Stomach (tissue), 8 donors: ENCODE measurements at regions not wholly inside any gene's neighbourhood (a gene's known extent, or its start where the extent isn't known, plus 50 kb on each side); places are given as distances from the start of the nearest gene placed in this dataset.

ENCODE experiments used
- DNase-seq, 2 donors: peaks; one replicate each; pipeline versions ENCODE4 v3.0.0 to v3.0.0-alpha.2; 2013 to 2019
- H3K27ac ChIP-seq, 5 donors: fragments of 200-600 bp in 4 of 5; sonication (generic) in 4 of 5; one replicate each; pipeline ENCODE4 v1.5.1; 2013 to 2019; ENCODE audit warnings: mild to moderate bottlenecking in 1 of 5, moderate library complexity in 1 of 5
- H3K27me3 ChIP-seq, 3 donors: fragments of 200-600 bp; sonication (generic); one replicate each; pipeline ENCODE4 v1.5.1; 2017 to 2019; ENCODE audit warnings: mixed run types in 1 of 3
- H3K36me3 ChIP-seq, 4 donors: fragments of 200-600 bp; sonication (generic); 1 replicate in 3 of 4; 2 replicates in 1 of 4; pipeline ENCODE4 v1.5.1; 2016 to 2019
- H3K4me1 ChIP-seq, 4 donors: fragments of 200-600 bp; sonication (generic); one replicate each; pipeline ENCODE4 v1.5.1; 2016 to 2019
- H3K4me3 ChIP-seq, 4 donors: fragments of 200-600 bp; sonication (generic) in 3 of 4; one replicate each; pipeline ENCODE4 v1.5.1; 2016 to 2019; ENCODE audit warnings: mild to moderate bottlenecking in 1 of 4
- H3K9me3 ChIP-seq, 4 donors: fragments of 200-600 bp; sonication (generic); one replicate each; pipeline ENCODE4 v1.5.1; 2016 to 2019
- EP300 ChIP-seq: sonication (generic); formaldehyde crosslinking; IDR thresholded peaks from one replicate; pipeline ENCODE4 v1.6.1; 2017; ENCODE audit warnings: antibody characterized with exemption
- POLR2A ChIP-seq, 4 donors: fragments of 450-650 bp; IDR thresholded peaks; one replicate each; pipeline ENCODE4 v1.6.1; 2016; ENCODE audit warnings: antibody characterized with exemption in 4 of 4, control low read depth in 2 of 4, mild to moderate bottlenecking in 1 of 4, moderate library complexity in 1 of 4
- POLR2AphosphoS5 ChIP-seq, 3 donors: sonication (generic); formaldehyde crosslinking; IDR thresholded peaks; one replicate each; pipeline ENCODE4 v1.6.1; 2016; ENCODE audit warnings: antibody characterized with exemption in 3 of 3
- WGBS, 5 donors: extraction: QIAGEN DNeasy Blood & Tissue Kit in 3 of 5; methylation state at CpG; one replicate each; pipeline versions ENCODE4 v1.1.5 to v1.1.7; 2013 to 2018; 5-methylcytosine and 5-hydroxymethylcytosine counted together
- intact Hi-C: fragments of 100-400 bp; cut with DNase I; formaldehyde crosslinking; loops from one replicate; pipeline ENCODE4 v1.15.1; 2023; ENCODE audit warnings: low total_unique reads
- TF ChIP-seq, protein P1 (sequence below), 7 experiments: fragments of 450-650 bp in 4 of 7; fragments of 200-600 bp in 3 of 7; sonication (generic) in 3 of 7; IDR thresholded peaks; one replicate each; pipeline ENCODE4 v1.5.1; 2016 to 2019; ENCODE audit warnings: antibody characterized with exemption in 7 of 7, control low read depth in 2 of 7, mild to moderate bottlenecking in 1 of 7
- donor health status: healthy with polysubstance abuse.
- donor health status: Bipolar disorder and iron deficiency.
- donor health status: healthy.

DNA sequence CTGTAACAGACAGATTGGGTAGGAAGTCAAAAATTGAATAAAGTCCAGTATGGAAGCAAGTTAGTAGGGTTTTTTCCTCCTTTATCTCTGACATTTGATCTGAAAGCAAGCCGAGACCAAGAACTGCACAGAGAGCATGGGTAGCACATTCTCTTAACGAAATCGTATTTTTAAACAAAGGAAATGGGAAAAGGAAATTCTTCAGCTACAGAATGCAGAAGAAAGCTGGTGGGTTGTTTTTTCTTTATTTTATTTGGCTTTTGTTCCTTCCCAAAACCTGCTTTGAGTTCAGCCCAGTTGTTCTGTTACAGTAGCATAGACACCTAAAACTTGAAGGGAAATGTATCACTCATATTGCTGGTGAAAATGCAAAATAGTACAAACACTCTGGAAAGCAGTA lies 397.0 kb downstream of the GBE1 start:
- H3K4me3 ChIP-seq = no peak overlapping the region
- no peak for DNase-seq
- no peak overlapping the region for H3K27ac ChIP-seq
- no peaks in the 10 kb centered on the region for H3K4me1 ChIP-seq
- H3K9me3 ChIP-seq = peaks cover 0 to 14% (median 6%) of the 10 kb centered on the region in 4 donors
- WGBS, 5 donors = 27 to 72% (median 46%) methylated on average over 3 of the region's 3 CpGs
- H3K36me3 ChIP-seq = no peaks in the 10 kb centered on the region
- intact Hi-C loops = no loop called here
- no peaks in the 10 kb centered on the region for H3K27me3 ChIP-seq
- no peak for TF ChIP-seq POLR2AphosphoS5 (IDR thresholded peaks at IDR 0.05)
- TF ChIP-seq, protein P1, sequence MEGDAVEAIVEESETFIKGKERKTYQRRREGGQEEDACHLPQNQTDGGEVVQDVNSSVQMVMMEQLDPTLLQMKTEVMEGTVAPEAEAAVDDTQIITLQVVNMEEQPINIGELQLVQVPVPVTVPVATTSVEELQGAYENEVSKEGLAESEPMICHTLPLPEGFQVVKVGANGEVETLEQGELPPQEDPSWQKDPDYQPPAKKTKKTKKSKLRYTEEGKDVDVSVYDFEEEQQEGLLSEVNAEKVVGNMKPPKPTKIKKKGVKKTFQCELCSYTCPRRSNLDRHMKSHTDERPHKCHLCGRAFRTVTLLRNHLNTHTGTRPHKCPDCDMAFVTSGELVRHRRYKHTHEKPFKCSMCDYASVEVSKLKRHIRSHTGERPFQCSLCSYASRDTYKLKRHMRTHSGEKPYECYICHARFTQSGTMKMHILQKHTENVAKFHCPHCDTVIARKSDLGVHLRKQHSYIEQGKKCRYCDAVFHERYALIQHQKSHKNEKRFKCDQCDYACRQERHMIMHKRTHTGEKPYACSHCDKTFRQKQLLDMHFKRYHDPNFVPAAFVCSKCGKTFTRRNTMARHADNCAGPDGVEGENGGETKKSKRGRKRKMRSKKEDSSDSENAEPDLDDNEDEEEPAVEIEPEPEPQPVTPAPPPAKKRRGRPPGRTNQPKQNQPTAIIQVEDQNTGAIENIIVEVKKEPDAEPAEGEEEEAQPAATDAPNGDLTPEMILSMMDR (IDR thresholded peaks at IDR 0.05) = no peak

DNA sequence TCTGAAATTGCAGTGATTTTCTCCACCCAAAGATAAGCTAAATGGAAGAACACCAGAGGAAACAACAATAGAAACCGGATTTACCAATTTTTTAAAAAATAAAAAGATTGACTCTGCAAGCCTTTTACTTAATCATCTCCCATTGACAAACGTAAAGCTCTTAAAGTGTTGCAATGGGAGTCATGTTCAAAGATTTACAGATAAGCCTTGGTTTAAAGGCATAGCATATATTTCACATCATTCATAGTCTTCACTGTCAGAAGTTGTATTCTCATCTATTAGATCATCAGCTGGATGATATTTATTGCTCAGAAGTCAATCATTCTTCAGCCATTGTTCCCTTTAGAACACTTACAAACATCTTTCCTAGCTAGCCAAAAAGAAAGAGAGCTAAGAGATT lies 397.6 kb downstream of the GBE1 start:
- H3K36me3 ChIP-seq = no peaks in the 10 kb centered on the region
- no peaks in the 10 kb centered on the region for H3K4me1 ChIP-seq
- TF ChIP-seq, protein P1 (IDR thresholded peaks at IDR 0.05) = no peak
- TF ChIP-seq EP300 (no peak), POLR2A (IDR thresholded peaks at IDR 0.05) (no peak), POLR2AphosphoS5 (IDR thresholded peaks at IDR 0.05) (no peak)
- intact Hi-C loops = no loop called here
- no peak for DNase-seq
- WGBS, 5 donors = 50 to 66% (median 58%) methylated on average over 2 of the region's 2 CpGs
- no peak overlapping the region for H3K27ac ChIP-seq
- H3K9me3 ChIP-seq = peaks cover 0 to 14% (median 6%) of the 10 kb centered on the region in 4 donors
- H3K4me3 ChIP-seq = no peak overlapping the region
- H3K27me3 ChIP-seq = no peaks in the 10 kb centered on the region

DNA sequence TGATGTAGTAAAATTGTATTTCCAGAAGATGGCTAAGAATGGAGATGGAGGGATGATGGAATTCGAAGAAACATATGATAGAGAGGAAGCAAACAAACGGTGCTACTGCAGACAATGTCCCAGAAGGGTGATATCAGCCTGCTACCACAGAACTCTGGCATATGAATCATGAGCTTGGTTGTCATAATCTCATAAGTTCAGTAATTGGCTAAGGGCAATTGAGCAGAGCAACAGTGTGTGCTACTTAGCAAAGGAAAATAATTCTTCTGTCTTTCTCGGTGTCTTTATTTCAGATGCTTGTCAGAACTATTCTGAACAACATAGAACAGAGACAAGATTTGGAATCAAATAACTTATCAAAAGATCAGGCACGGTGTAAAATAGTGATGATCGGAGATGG lies 407.3 kb downstream of the GBE1 start:
- H3K36me3 ChIP-seq = no peaks in the 10 kb centered on the region
- no peaks in the 10 kb centered on the region for H3K9me3 ChIP-seq
- TF ChIP-seq POLR2A (IDR thresholded peaks at IDR 0.05) = no peak
- TF ChIP-seq POLR2AphosphoS5 (IDR thresholded peaks at IDR 0.05) = no peak
- no peak for TF ChIP-seq EP300
- TF ChIP-seq, protein P1 (IDR thresholded peaks at IDR 0.05) = no peak
- whole genome bisulfite sequencing, 5 donors = 73 to 81% (median 74%) methylated on average over 5 of the region's 5 CpGs
- no peak overlapping the region for H3K27ac ChIP-seq
- H3K4me1 ChIP-seq = no peaks in the 10 kb centered on the region
- intact Hi-C loops = no loop called here
- no peak overlapping the region for H3K4me3 ChIP-seq
- peak in 1 of 2 donors; percentile 4 for DNase-seq
- H3K27me3 ChIP-seq = no peaks in the 10 kb centered on the region

DNA sequence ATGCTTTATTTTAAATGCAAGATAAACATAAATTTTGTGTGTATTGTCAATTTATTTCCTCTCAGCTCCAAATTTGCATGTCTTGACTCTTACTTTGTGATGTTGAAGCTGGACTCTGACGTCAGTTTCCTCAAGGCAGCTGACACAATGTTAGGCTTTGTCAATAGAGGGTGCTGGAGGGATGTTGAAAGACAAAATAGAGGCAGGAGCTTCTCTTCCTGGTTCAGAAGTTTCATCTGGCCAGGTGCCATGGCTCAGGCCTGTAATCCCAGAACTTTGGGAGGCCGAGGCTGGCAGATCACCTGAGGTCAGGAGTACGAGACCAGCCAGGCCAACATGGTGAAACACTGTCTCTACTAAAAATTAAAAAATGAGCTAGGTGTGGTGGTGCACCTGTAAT lies 408.6 kb downstream of the GBE1 start:
- no peaks in the 10 kb centered on the region for H3K4me1 ChIP-seq
- no peak overlapping the region for H3K4me3 ChIP-seq
- no peaks in the 10 kb centered on the region for H3K9me3 ChIP-seq
- peak in 1 of 2 donors; percentile 43 for DNase-seq
- WGBS, 5 donors = 30 to 47% (median 34%) methylated on average over 3 of the region's 3 CpGs
- intact Hi-C loops = no loop called here
- H3K36me3 ChIP-seq = no peaks in the 10 kb centered on the region
- no peak overlapping the region for H3K27ac ChIP-seq
- TF ChIP-seq, protein P1 (IDR thresholded peaks at IDR 0.05) = no peak
- TF ChIP-seq POLR2A (IDR thresholded peaks at IDR 0.05) (no peak), EP300 (no peak), POLR2AphosphoS5 (IDR thresholded peaks at IDR 0.05) (no peak)
- no peaks in the 10 kb centered on the region for H3K27me3 ChIP-seq
